ENCODE measurements at regions not wholly inside any gene's neighbourhood (a gene's known extent, or its start where the extent isn't known, plus 50 kb on each side); places are given as distances from the start of the nearest gene placed in this dataset.

DNA sequence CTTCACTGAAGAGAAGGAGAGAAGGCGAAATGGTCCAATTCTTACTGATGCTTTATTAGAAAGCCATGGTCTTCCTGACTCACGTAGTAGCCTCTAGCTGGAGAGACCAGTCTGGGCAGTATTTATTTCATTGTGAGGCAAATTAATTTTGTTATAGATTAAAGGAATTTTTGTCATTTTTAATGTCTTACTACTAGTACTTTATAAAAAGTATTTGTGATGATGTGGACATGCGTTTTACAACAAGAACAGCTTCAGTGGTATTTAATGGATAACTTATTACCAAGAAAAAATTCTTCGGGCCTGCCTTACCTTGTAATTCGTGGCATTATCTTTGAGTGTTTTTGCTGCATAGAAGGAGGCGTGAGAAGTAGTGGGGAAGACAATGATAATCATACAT, 339.4 kb upstream of the SHH start:
- TF ChIP-seq, protein P1, sequence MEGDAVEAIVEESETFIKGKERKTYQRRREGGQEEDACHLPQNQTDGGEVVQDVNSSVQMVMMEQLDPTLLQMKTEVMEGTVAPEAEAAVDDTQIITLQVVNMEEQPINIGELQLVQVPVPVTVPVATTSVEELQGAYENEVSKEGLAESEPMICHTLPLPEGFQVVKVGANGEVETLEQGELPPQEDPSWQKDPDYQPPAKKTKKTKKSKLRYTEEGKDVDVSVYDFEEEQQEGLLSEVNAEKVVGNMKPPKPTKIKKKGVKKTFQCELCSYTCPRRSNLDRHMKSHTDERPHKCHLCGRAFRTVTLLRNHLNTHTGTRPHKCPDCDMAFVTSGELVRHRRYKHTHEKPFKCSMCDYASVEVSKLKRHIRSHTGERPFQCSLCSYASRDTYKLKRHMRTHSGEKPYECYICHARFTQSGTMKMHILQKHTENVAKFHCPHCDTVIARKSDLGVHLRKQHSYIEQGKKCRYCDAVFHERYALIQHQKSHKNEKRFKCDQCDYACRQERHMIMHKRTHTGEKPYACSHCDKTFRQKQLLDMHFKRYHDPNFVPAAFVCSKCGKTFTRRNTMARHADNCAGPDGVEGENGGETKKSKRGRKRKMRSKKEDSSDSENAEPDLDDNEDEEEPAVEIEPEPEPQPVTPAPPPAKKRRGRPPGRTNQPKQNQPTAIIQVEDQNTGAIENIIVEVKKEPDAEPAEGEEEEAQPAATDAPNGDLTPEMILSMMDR (IDR thresholded peaks at IDR 0.05; ENCODE audit: insufficient read depth, low read length) = no peak
- TF ChIP-seq REST (IDR thresholded peaks at IDR 0.05; ENCODE audit: insufficient replicate concordance, low read depth) (no peak), POLR2AphosphoS5 (IDR thresholded peaks at IDR 0.05; ENCODE audit: low read depth) (no peak)
